ENCODE measurements at regions not wholly inside any gene's neighbourhood (a gene's known extent, or its start where the extent isn't known, plus 50 kb on each side); places are given as distances from the start of the nearest gene placed in this dataset.

DNA sequence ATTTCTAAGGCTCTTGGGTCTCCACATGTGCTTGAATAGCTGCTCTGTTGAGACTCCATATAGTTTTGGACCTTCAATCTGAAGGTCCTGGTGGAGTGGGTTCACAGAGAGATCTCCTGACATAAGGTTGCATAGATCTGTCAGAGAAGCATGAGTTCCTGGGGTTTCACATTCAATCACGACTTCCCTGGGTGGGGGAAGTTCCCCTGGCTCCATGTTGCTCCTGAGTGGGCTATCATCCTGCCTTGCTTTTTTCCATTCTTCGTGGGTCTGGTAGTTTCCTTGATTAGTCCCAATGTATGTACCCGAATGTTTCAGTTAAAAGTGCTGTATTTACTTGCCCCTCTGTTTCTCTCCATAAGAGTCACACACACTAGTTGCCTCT, 181.8 kb downstream of the RASSF9 start:
- Histone ChIP-seq H2AFZ (ENCODE audit: low read depth, low read length) (no peak overlapping the region), H3K4me1 (ENCODE audit: control insufficient read depth, extremely low read depth, insufficient read depth, low read length) (no peaks in the 10 kb centered on the region), H3K79me2 (ENCODE audit: control insufficient read depth, insufficient read depth, low read length) (no peaks in the 10 kb centered on the region), H3K9me3 (replicated peaks; ENCODE audit: control insufficient read depth, insufficient read depth, low read length) (no peaks in the 10 kb centered on the region), H3K9me1 (replicated peaks; ENCODE audit: control insufficient read depth, extremely low read depth, insufficient read depth, low read length) (no peaks in the 10 kb centered on the region), H3K27me3 (ENCODE audit: control insufficient read depth in 2 of 2, insufficient read depth in 2 of 2, low read length in 2 of 2) (no peaks in the 10 kb centered on the region), H3K36me3 (ENCODE audit: control insufficient read depth in 2 of 2, extremely low read depth in 1 of 2, insufficient read depth in 2 of 2, low read length in 2 of 2) (no peaks in the 10 kb centered on the region), H3K9ac (replicated peaks; ENCODE audit: extremely low read depth, insufficient read depth, low read length) (no peak overlapping the region), H3K4me2 (ENCODE audit: insufficient read depth, low read length) (no peak overlapping the region), H3K27ac (ENCODE audit: insufficient read depth, low read depth, low read length) (no peak overlapping the region), H4K20me1 (replicated peaks; ENCODE audit: control insufficient read depth, extremely low read depth, insufficient read depth, low read length) (no peaks in the 10 kb centered on the region), H3K4me3 (replicated peaks in 1 of 3; ENCODE audit: insufficient read depth in 1 of 3, low read depth in 1 of 3, low read length in 3 of 3) (no peak overlapping the region)
- no peak for TF ChIP-seq MYC (IDR thresholded peaks at IDR 0.05; ENCODE audit: low read depth, low read length)
- TF ChIP-seq, protein P1, sequence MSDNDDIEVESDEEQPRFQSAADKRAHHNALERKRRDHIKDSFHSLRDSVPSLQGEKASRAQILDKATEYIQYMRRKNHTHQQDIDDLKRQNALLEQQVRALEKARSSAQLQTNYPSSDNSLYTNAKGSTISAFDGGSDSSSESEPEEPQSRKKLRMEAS (IDR thresholded peaks at IDR 0.05; ENCODE audit: insufficient read depth, insufficient read length), result no peak
- no peak for TF ChIP-seq POLR2A (IDR thresholded peaks at IDR 0.05; ENCODE audit: low read depth, low read length)
- no peak for TF ChIP-seq EZH2 (IDR thresholded peaks at IDR 0.05; ENCODE audit: borderline replicate concordance, low read depth, low read length, severe bottlenecking)
- TF ChIP-seq POLR2AphosphoS5 (IDR thresholded peaks at IDR 0.05; ENCODE audit: insufficient read depth, low read depth, low read length), result no peak
- TF ChIP-seq, protein P2, sequence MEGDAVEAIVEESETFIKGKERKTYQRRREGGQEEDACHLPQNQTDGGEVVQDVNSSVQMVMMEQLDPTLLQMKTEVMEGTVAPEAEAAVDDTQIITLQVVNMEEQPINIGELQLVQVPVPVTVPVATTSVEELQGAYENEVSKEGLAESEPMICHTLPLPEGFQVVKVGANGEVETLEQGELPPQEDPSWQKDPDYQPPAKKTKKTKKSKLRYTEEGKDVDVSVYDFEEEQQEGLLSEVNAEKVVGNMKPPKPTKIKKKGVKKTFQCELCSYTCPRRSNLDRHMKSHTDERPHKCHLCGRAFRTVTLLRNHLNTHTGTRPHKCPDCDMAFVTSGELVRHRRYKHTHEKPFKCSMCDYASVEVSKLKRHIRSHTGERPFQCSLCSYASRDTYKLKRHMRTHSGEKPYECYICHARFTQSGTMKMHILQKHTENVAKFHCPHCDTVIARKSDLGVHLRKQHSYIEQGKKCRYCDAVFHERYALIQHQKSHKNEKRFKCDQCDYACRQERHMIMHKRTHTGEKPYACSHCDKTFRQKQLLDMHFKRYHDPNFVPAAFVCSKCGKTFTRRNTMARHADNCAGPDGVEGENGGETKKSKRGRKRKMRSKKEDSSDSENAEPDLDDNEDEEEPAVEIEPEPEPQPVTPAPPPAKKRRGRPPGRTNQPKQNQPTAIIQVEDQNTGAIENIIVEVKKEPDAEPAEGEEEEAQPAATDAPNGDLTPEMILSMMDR (IDR thresholded peaks at IDR 0.05; ENCODE audit: extremely low read depth in 1 of 2, insufficient read depth in 1 of 2, low read depth in 1 of 2, low read length in 2 of 2), result no peak
- TF ChIP-seq JUN (IDR thresholded peaks at IDR 0.05; ENCODE audit: borderline replicate concordance, insufficient read depth, insufficient read length, low read depth), result no peak
- no peak for TF ChIP-seq GATA2 (IDR thresholded peaks at IDR 0.05; ENCODE audit: insufficient read depth, insufficient read length, low read depth, low read length)
- TF ChIP-seq FOS (IDR thresholded peaks at IDR 0.05; ENCODE audit: borderline replicate concordance, insufficient read depth, low read length), result no peak
- CTCF ChIA-PET, result no interaction called here
- FAIRE-seq, result no peak
- POLR2A ChIA-PET, result no interaction called here
- no peak for DNase-seq (ENCODE audit: low read depth, low spot score)
- BruUV-seq (replicated peaks), result no TSS peak
- dilution Hi-C loops (cut with MboI; ENCODE audit: extremely low pct_ligation_motif_present, low sequenced_read_pairs) (no loop called here), intact Hi-C loops (cut with micrococcal nuclease) (no loop called here)
